DOHH2 (cell line): ENCODE measurements at regions not wholly inside any gene's neighbourhood (a gene's known extent, or its start where the extent isn't known, plus 50 kb on each side); places are given as distances from the start of the nearest gene placed in this dataset.

Experiments
- EZH2phosphoT487 ChIP-seq: fragments of 200-600 bp; sonication (generic); IDR thresholded peaks from 2 replicates; pipeline ENCODE4 v1.6.1; 2017; ENCODE audit warnings: borderline replicate concordance, mild to moderate bottlenecking, antibody characterized with exemption, low read length, moderate library complexity, mixed read lengths
- TF ChIP-seq, protein P1 (sequence below): fragments of 200-600 bp; sonication (generic); IDR thresholded peaks from one replicate; pipeline ENCODE4 v1.5.1; 2014; ENCODE audit warnings: antibody characterized with exemption, mild to moderate bottlenecking, low read depth, low read length; ENCODE audit not compliant: poor library complexity, severe bottlenecking

- TF ChIP-seq, protein P1, sequence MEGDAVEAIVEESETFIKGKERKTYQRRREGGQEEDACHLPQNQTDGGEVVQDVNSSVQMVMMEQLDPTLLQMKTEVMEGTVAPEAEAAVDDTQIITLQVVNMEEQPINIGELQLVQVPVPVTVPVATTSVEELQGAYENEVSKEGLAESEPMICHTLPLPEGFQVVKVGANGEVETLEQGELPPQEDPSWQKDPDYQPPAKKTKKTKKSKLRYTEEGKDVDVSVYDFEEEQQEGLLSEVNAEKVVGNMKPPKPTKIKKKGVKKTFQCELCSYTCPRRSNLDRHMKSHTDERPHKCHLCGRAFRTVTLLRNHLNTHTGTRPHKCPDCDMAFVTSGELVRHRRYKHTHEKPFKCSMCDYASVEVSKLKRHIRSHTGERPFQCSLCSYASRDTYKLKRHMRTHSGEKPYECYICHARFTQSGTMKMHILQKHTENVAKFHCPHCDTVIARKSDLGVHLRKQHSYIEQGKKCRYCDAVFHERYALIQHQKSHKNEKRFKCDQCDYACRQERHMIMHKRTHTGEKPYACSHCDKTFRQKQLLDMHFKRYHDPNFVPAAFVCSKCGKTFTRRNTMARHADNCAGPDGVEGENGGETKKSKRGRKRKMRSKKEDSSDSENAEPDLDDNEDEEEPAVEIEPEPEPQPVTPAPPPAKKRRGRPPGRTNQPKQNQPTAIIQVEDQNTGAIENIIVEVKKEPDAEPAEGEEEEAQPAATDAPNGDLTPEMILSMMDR: no peak
- TF ChIP-seq EZH2phosphoT487: no peak
These were observed 134.3 kb upstream of the PRR20G start for GRCh38 chr3:127421943-127422662.
